GM12878 (cell line): ENCODE measurements at regions not wholly inside any gene's neighbourhood (a gene's known extent, or its start where the extent isn't known, plus 50 kb on each side); places are given as distances from the start of the nearest gene placed in this dataset.

Source experiments
- ATAC-seq: fragments of 200-7000 bp; cut with Tn5 transposase; 3 replicates; pipeline ENCODE4 v1.9.1; 2020; ENCODE audit warnings: mild to moderate bottlenecking, moderate library complexity
- BruUV-seq: library from RNA; stranded (reverse); fragments of 400-500 nt; replicated peaks from 2 replicates; lab custom pipeline; 2021; lab: Mats Ljungman, UMichigan
- CTCF ChIA-PET: fragments of 300-600 bp; sonication (Branson Sonifier 250); formaldehyde crosslinking; extraction: SDS; loops from one replicate; lab custom pipeline; 2021; ENCODE audit warnings: inconsistent platforms; lab: Yijun Ruan, JAX
- POLR2A ChIA-PET: fragments of 350-600 bp; formaldehyde crosslinking; extraction: SDS; loops from one replicate; lab custom pipeline; 2021; ENCODE audit warnings: inconsistent platforms; lab: Charles Lee
- RAD21 ChIA-PET: fragments of 300-600 bp; sonication (Branson Sonifier 250); formaldehyde crosslinking; loops from one replicate; lab custom pipeline; 2023; ENCODE audit warnings: antibody characterized with exemption; ENCODE audit not compliant: unreplicated experiment; lab: Charles Lee
- SMC1A ChIA-PET: fragments of 300-600 bp; sonication (Branson Sonifier 250); formaldehyde crosslinking; loops from one replicate; lab custom pipeline; 2023; ENCODE audit not compliant: unreplicated experiment, uncharacterized antibody; lab: Charles Lee
- DNase-seq: peaks from one replicate; pipeline ENCODE4 v3.0.0-alpha.2; 2011; ENCODE audit warnings: low read depth, low spot score
- FAIRE-seq: peaks from 3 replicates; lab custom pipeline; 2011; peaks lifted over from hg19 to GRCh38; lab: Jason Lieb, UNC
- H2AFZ ChIP-seq: 2 replicates; pipeline ENCODE4 v1.6.0; 2011; ENCODE audit warnings: low read depth, low read length, control low read depth; ENCODE audit not compliant: control insufficient read depth
- H3K27ac ChIP-seq: 2 replicates; pipeline ENCODE4 v1.5.1; 2011; ENCODE audit warnings: control low read depth; ENCODE audit not compliant: control insufficient read depth, insufficient read depth
- H3K27me3 ChIP-seq, 2 experiments: replicated peaks in 1 of 2; 2 replicates each; pipeline versions ENCODE4 v1.6.0 to v1.6.1; 2011; ENCODE audit warnings: low read length in 1 of 2; ENCODE audit not compliant: control insufficient read depth in 2 of 2, insufficient read depth in 2 of 2
- H3K36me3 ChIP-seq, 2 experiments: 2 replicates each; pipeline ENCODE4 v1.5.1; 2011; ENCODE audit warnings: low read length in 1 of 2; ENCODE audit not compliant: control insufficient read depth in 2 of 2, insufficient read depth in 2 of 2
- H3K4me1 ChIP-seq: 2 replicates; pipeline ENCODE4 v1.6.1; 2011; ENCODE audit warnings: mild to moderate bottlenecking, low read length, moderate library complexity, mixed read lengths; ENCODE audit not compliant: control insufficient read depth, insufficient read depth
- H3K4me2 ChIP-seq: 2 replicates; pipeline ENCODE4 v1.6.0; 2011; ENCODE audit warnings: control low read depth; ENCODE audit not compliant: control insufficient read depth, insufficient read depth
- H3K4me3 ChIP-seq: fragments of 200-600 bp; sonication (generic); 2 replicates; pipeline ENCODE4 v1.5.1; 2016
- H3K79me2 ChIP-seq: 2 replicates; pipeline ENCODE4 v1.6.0; 2011; ENCODE audit warnings: low read length; ENCODE audit not compliant: control insufficient read depth, insufficient read depth
- H3K9ac ChIP-seq: 2 replicates; pipeline ENCODE4 v1.8.0; 2011; ENCODE audit warnings: low read length, control low read depth, mixed read lengths; ENCODE audit not compliant: control insufficient read depth, insufficient read depth
- H3K9me3 ChIP-seq: replicated peaks from 3 replicates; pipeline ENCODE4 v1.5.1; 2011; ENCODE audit warnings: mild to moderate bottlenecking, low read length; ENCODE audit not compliant: control insufficient read depth, insufficient read depth
- H4K20me1 ChIP-seq: 2 replicates; pipeline ENCODE4 v1.6.0; 2011; ENCODE audit not compliant: control insufficient read depth, insufficient read depth
- ATF7 ChIP-seq: fragments of 450-650 bp; IDR thresholded peaks from 2 replicates; pipeline ENCODE4 v1.6.1; 2016; ENCODE audit warnings: low read depth, mild to moderate bottlenecking
- BCL11A ChIP-seq: IDR thresholded peaks from 2 replicates; pipeline ENCODE4 v1.6.1; 2011; ENCODE audit warnings: low read depth, low read length
- BHLHE40 ChIP-seq, 2 experiments: fragments of 450-650 bp in 1 of 2; IDR thresholded peaks; 2 replicates each; pipeline ENCODE4 v1.6.1; 2011 to 2017; ENCODE audit warnings: low read depth in 2 of 2, borderline replicate concordance in 1 of 2, improper control_type of control experiment in 1 of 2, low read length in 1 of 2, mild to moderate bottlenecking in 1 of 2
- EED ChIP-seq: sonication (generic); IDR thresholded peaks from 2 replicates; pipeline ENCODE4 v1.6.1; 2016; ENCODE audit warnings: antibody characterized with exemption, low read depth
- ETV6 ChIP-seq, 2 experiments: fragments of 450-650 bp in 1 of 2; IDR thresholded peaks in 1 of 2; conservative IDR thresholded peaks in 1 of 2; 2 replicates each; pipeline ENCODE4 v1.6.1; 2014; ENCODE audit warnings: antibody characterized with exemption in 1 of 2, borderline replicate concordance in 1 of 2, low read depth in 1 of 2, mild to moderate bottlenecking in 1 of 2, moderate library complexity in 1 of 2
- FOS ChIP-seq: IDR thresholded peaks from 3 replicates; pipeline ENCODE4 v1.6.1; 2011; ENCODE audit warnings: borderline replicate concordance; ENCODE audit not compliant: insufficient read length; ENCODE audit errors: extremely low read depth
- FOXK2 ChIP-seq: fragments of 450-650 bp; IDR thresholded peaks from 2 replicates; pipeline ENCODE4 v1.6.1; 2017; ENCODE audit warnings: mild to moderate bottlenecking, moderate library complexity
- IKZF1 ChIP-seq: fragments of 450-650 bp; conservative IDR thresholded peaks from 2 replicates; pipeline ENCODE4 v1.6.1; 2017; ENCODE audit warnings: antibody characterized with exemption, mild to moderate bottlenecking
- IKZF2 ChIP-seq, 2 experiments: fragments of 450-650 bp; IDR thresholded peaks; 2 replicates each; pipeline ENCODE4 v1.6.1; 2017; ENCODE audit warnings: mild to moderate bottlenecking in 2 of 2, moderate library complexity in 2 of 2
- JUNB ChIP-seq: IDR thresholded peaks from 2 replicates; pipeline ENCODE4 v1.6.1; 2016; ENCODE audit warnings: antibody characterized with exemption, mild to moderate bottlenecking
- KDM1A ChIP-seq: fragments of 200-600 bp; sonication (generic); IDR thresholded peaks from 2 replicates; pipeline ENCODE4 v1.6.1; 2016; ENCODE audit warnings: borderline replicate concordance
- LARP7 ChIP-seq: fragments of 450-650 bp; IDR thresholded peaks from 2 replicates; pipeline ENCODE4 v1.6.1; 2017; ENCODE audit warnings: mild to moderate bottlenecking
- NR2F1 ChIP-seq: fragments of 450-650 bp; conservative IDR thresholded peaks from 2 replicates; pipeline ENCODE4 v1.6.1; 2017; ENCODE audit warnings: mild to moderate bottlenecking
- PAX5 ChIP-seq: IDR thresholded peaks from 2 replicates; pipeline ENCODE4 v1.6.1; 2011; ENCODE audit warnings: low read depth, low read length, borderline replicate concordance
- PKNOX1 ChIP-seq: fragments of 450-650 bp; IDR thresholded peaks from 2 replicates; pipeline ENCODE4 v1.6.1; 2016; ENCODE audit warnings: mild to moderate bottlenecking
- SKIL ChIP-seq: fragments of 450-650 bp; IDR thresholded peaks from 2 replicates; pipeline ENCODE4 v1.6.1; 2017; ENCODE audit warnings: mild to moderate bottlenecking, low read depth, inconsistent platforms; ENCODE audit not compliant: poor library complexity, severe bottlenecking
- ZNF274 ChIP-seq: IDR thresholded peaks from one replicate; pipeline ENCODE4 v1.8.0; 2011; ENCODE audit not compliant: insufficient read length, insufficient read depth
- WGBS: methylation state at CpG from one replicate; pipeline ENCODE4 v1.1.6; 2016; ENCODE audit warnings: low lambda C conversion rate; ENCODE audit not compliant: insufficient replicate concordance, insufficient coverage; ENCODE audit errors: missing lambda C conversion rate; 5-methylcytosine and 5-hydroxymethylcytosine counted together
- in situ Hi-C: fragments of 300-500 bp; cut with MboI; formaldehyde crosslinking; loops from 9 replicates; pipeline ENCODE4 v1.14.3; 2018; ENCODE audit warnings: mixed read lengths
- intact Hi-C: fragments of 100-400 bp; cut with micrococcal nuclease; formaldehyde crosslinking; loops from one replicate; pipeline ENCODE4 v1.14.2; 2022; ENCODE audit not compliant: unreplicated experiment

- DNase-seq (no peak), ATAC-seq (no peak), FAIRE-seq (no peak)
- Histone ChIP-seq H3K9ac (no peak overlapping the region), H3K36me3 (no peaks in the 10 kb centered on the region), H3K27ac (no peak overlapping the region), H2AFZ (no peak overlapping the region), H3K9me3 (no peaks in the 10 kb centered on the region), H3K4me2 (no peak overlapping the region), H3K4me3 (no peak overlapping the region), H3K27me3 (no peaks in the 10 kb centered on the region; a peak in 1 of 4 replicates), H3K79me2 (no peaks in the 10 kb centered on the region), H4K20me1 (no peaks in the 10 kb centered on the region), H3K4me1 (no peaks in the 10 kb centered on the region)
- ChIA-PET POLR2A (no interaction called here), RAD21 (no interaction called here), CTCF (no interaction called here), SMC1A (no interaction called here)
- intact Hi-C loops, result no loop called here
- WGBS, result 88% methylated on average over 1 of the region's 1 CpG
- BruUV-seq, result no TSS peak
- TF ChIP-seq BCL11A, result no peak
- TF ChIP-seq SKIL, result no peak
- no peak for TF ChIP-seq PAX5
- TF ChIP-seq BHLHE40 (IDR thresholded peaks at IDR 0.05; ENCODE audit: borderline replicate concordance in 1 of 2, low read depth in 2 of 2, low read length in 1 of 2), result no peak
- no peak for TF ChIP-seq LARP7
- TF ChIP-seq JUNB, result no peak
- no peak for TF ChIP-seq ZNF274
- no peak for TF ChIP-seq NR2F1
- TF ChIP-seq IKZF1, result no peak
- TF ChIP-seq ATF7, result no peak
- no peak for TF ChIP-seq EED
- TF ChIP-seq IKZF2 (IDR thresholded peaks at IDR 0.05), result no peak
- TF ChIP-seq PKNOX1, result no peak
- TF ChIP-seq FOXK2, result no peak
- no peak for TF ChIP-seq ETV6 (conservative IDR thresholded peaks at IDR 0.05 in 1 of 2, IDR thresholded peaks at IDR 0.05 in 1 of 2; ENCODE audit: borderline replicate concordance in 1 of 2, low read depth in 1 of 2)
- no peak for TF ChIP-seq FOS
- TF ChIP-seq KDM1A, result no peak
- in situ Hi-C loops, result no loop called here
Observed at GRCh38 chr5:57753446-57753845, 270.8 kb upstream of the ACTBL2 start.
